Vagina (tissue), 2 donors: ENCODE measurements at regions not wholly inside any gene's neighbourhood (a gene's known extent, or its start where the extent isn't known, plus 50 kb on each side); places are given as distances from the start of the nearest gene placed in this dataset.

Experiments
- DNase-seq, 2 donors: peaks; one replicate each; pipeline ENCODE4 v3.0.0-alpha.2; 2017; ENCODE audit errors: extremely low spot score in 2 of 2
- H3K27ac ChIP-seq: fragments of 200-600 bp; sonication (generic); one replicate; pipeline ENCODE4 v1.5.1; 2019
- H3K27me3 ChIP-seq: fragments of 200-600 bp; sonication (generic); one replicate; pipeline ENCODE4 v1.5.1; 2019
- H3K36me3 ChIP-seq, 2 donors: fragments of 200-600 bp; sonication (generic); one replicate each; pipeline ENCODE4 v1.5.1; 2017 to 2019
- H3K4me1 ChIP-seq: fragments of 200-600 bp; sonication (generic); one replicate; pipeline ENCODE4 v1.5.1; 2019
- H3K4me3 ChIP-seq, 2 donors: fragments of 200-600 bp; sonication (generic); 1 replicate in 1 of 2; 2 replicates in 1 of 2; pipeline ENCODE4 v1.5.1; 2016 to 2019
- H3K9me3 ChIP-seq: fragments of 200-600 bp; sonication (generic); one replicate; pipeline ENCODE4 v1.5.1; 2019
- POLR2A ChIP-seq, 2 donors: fragments of 450-650 bp; IDR thresholded peaks; one replicate each; pipeline ENCODE4 v1.6.1; 2017; ENCODE audit warnings: antibody characterized with exemption in 2 of 2, mild to moderate bottlenecking in 2 of 2, moderate library complexity in 2 of 2
- POLR2AphosphoS5 ChIP-seq, 2 donors: sonication (generic); formaldehyde crosslinking; IDR thresholded peaks; one replicate each; pipeline ENCODE4 v1.9.0; 2017; ENCODE audit warnings: antibody characterized with exemption in 2 of 2, mild to moderate bottlenecking in 2 of 2, low read depth in 1 of 2; ENCODE audit not compliant: insufficient read depth in 1 of 2
- intact Hi-C: fragments of 100-400 bp; cut with DNase I; formaldehyde crosslinking; loops from one replicate; pipeline ENCODE4 v1.15.1; 2023
- TF ChIP-seq, protein P1 (sequence below), 3 experiments: fragments of 450-650 bp in 2 of 3; fragments of 200-600 bp in 1 of 3; sonication (generic) in 1 of 3; IDR thresholded peaks; one replicate each; pipeline ENCODE4 v1.5.1; 2017 to 2019; ENCODE audit warnings: antibody characterized with exemption in 3 of 3, mild to moderate bottlenecking in 2 of 3, moderate library complexity in 2 of 3

DNA sequence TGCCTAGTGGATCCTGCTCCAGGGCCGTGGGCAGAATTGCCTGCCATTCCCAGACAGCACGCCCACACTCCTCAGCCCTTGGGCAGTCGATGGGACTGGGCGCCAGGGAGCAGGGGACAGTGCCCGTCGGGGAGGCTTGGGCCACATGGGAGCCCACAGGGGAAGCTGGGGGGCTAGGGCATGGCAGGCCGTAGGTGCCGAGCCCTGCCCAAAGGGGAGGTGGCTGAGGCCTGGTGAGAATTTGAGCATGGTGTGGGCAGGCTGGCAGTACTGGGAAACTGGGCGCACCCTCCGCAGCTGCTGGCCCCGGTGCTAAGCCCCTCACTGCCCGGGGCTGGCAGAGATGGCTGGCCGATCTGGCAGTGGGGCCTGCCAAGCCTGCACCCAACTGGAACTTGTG is 1225.9 kb upstream of the EPHA6 start:
- no peak for DNase-seq
- Histone ChIP-seq H3K9me3 (no peaks in the 10 kb centered on the region), H3K4me3 (no peak overlapping the region), H3K27ac (no peak overlapping the region), H3K36me3 (no peaks in the 10 kb centered on the region), H3K4me1 (no peaks in the 10 kb centered on the region), H3K27me3 (no peaks in the 10 kb centered on the region)
- intact Hi-C loops = no loop called here
- TF ChIP-seq, protein P1, sequence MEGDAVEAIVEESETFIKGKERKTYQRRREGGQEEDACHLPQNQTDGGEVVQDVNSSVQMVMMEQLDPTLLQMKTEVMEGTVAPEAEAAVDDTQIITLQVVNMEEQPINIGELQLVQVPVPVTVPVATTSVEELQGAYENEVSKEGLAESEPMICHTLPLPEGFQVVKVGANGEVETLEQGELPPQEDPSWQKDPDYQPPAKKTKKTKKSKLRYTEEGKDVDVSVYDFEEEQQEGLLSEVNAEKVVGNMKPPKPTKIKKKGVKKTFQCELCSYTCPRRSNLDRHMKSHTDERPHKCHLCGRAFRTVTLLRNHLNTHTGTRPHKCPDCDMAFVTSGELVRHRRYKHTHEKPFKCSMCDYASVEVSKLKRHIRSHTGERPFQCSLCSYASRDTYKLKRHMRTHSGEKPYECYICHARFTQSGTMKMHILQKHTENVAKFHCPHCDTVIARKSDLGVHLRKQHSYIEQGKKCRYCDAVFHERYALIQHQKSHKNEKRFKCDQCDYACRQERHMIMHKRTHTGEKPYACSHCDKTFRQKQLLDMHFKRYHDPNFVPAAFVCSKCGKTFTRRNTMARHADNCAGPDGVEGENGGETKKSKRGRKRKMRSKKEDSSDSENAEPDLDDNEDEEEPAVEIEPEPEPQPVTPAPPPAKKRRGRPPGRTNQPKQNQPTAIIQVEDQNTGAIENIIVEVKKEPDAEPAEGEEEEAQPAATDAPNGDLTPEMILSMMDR (IDR thresholded peaks at IDR 0.05) = no peak
- TF ChIP-seq POLR2A (IDR thresholded peaks at IDR 0.05) (no peak), POLR2AphosphoS5 (IDR thresholded peaks at IDR 0.05; ENCODE audit: insufficient read depth in 1 of 2, low read depth in 1 of 2) (no peak)

DNA sequence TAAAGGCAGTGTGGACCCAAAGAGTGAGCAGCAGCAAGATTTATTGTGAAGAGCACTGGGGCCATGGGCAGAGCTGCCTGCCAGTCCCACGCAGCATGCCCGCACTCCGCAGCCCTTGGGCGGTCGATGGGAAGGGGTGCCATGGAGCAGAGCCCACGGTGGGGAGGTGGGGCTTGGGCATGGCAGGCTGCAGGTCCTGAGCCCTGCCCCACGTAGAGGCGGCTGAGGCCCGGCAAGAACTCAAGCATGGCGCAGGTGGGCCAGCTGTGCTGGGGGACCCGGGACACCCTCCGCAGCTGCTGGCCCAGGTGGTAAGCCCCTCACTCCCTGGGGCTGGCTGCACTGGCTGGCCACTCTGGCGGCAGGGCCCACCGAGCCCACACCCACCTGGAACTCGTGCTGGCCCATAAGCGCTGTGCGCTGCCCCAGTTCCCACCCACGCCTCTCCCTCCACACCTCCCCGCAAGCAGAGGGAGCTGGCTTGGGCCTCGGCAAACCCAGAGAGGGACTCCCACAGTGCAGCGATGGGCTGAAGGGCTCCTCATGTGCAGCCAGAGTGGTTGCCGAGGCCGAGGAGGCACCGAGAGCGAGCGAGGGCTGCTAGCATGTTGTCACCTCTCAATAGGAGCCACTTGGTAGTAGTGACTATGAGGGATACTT is 1218.8 kb upstream of the EPHA6 start:
- Histone ChIP-seq H3K4me3 (no peak overlapping the region), H3K36me3 (no peaks in the 10 kb centered on the region), H3K27me3 (no peaks in the 10 kb centered on the region), H3K9me3 (no peaks in the 10 kb centered on the region), H3K4me1 (no peaks in the 10 kb centered on the region), H3K27ac (no peak overlapping the region)
- no peak for TF ChIP-seq POLR2AphosphoS5 (IDR thresholded peaks at IDR 0.05; ENCODE audit: insufficient read depth in 1 of 2, low read depth in 1 of 2)
- TF ChIP-seq, protein P1 (IDR thresholded peaks at IDR 0.05) = no peak
- no peak for TF ChIP-seq POLR2A (IDR thresholded peaks at IDR 0.05)
- no peak for DNase-seq
- intact Hi-C loops = no loop called here

DNA sequence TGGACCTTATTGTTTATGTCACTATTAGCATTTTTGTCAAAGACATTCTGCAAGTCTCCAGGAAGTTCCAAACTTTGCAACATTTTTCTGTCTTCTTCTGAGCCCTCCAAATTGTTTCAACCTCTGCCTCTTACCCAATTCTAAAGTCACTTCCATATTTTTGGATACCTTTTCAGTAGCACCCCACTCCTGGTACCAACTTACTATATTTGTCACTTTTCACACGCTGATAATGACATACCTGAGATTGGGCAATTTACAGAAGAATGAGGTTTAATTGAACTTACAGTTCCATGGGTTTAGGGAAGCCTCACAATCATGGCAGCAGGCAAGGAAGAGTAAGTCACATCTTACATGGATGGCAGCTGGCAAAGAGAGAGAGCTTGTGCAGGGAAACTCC is 1206.5 kb upstream of the EPHA6 start:
- no peak for DNase-seq
- intact Hi-C loops = no loop called here
- TF ChIP-seq, protein P1 (IDR thresholded peaks at IDR 0.05) = no peak
- TF ChIP-seq POLR2AphosphoS5 (IDR thresholded peaks at IDR 0.05; ENCODE audit: insufficient read depth in 1 of 2, low read depth in 1 of 2) = no peak
- no peak for TF ChIP-seq POLR2A (IDR thresholded peaks at IDR 0.05)
- H3K9me3 ChIP-seq = no peaks in the 10 kb centered on the region
- no peak overlapping the region for H3K27ac ChIP-seq
- no peak overlapping the region for H3K4me3 ChIP-seq
- H3K4me1 ChIP-seq = no peaks in the 10 kb centered on the region
- H3K36me3 ChIP-seq = no peaks in the 10 kb centered on the region
- H3K27me3 ChIP-seq = no peaks in the 10 kb centered on the region

DNA sequence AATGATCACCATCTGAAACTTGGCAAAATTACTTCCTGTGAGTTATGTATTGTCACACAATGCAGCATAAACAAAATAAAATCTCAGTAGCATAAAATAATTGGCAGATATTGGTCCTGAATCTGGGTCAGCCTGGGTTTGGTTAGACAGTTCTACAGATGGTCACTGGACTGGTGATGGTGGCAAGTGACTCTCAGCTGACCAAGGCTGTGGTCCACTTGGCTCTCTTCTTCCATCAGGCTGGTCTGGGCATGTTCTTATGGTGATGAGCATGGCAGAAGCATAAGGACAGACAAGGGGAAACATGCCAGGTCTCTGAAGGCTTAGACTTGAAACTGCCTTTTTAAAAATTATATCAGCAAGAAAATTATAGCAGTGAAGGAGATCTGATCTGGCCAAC is 1205.0 kb upstream of the EPHA6 start:
- Histone ChIP-seq H3K9me3 (no peaks in the 10 kb centered on the region), H3K27me3 (no peaks in the 10 kb centered on the region), H3K4me1 (no peaks in the 10 kb centered on the region), H3K4me3 (no peak overlapping the region), H3K36me3 (no peaks in the 10 kb centered on the region), H3K27ac (no peak overlapping the region)
- intact Hi-C loops = no loop called here
- TF ChIP-seq, protein P1 (IDR thresholded peaks at IDR 0.05) = no peak
- TF ChIP-seq POLR2AphosphoS5 (IDR thresholded peaks at IDR 0.05; ENCODE audit: insufficient read depth in 1 of 2, low read depth in 1 of 2) = no peak
- no peak for TF ChIP-seq POLR2A (IDR thresholded peaks at IDR 0.05)
- DNase-seq = no peak

DNA sequence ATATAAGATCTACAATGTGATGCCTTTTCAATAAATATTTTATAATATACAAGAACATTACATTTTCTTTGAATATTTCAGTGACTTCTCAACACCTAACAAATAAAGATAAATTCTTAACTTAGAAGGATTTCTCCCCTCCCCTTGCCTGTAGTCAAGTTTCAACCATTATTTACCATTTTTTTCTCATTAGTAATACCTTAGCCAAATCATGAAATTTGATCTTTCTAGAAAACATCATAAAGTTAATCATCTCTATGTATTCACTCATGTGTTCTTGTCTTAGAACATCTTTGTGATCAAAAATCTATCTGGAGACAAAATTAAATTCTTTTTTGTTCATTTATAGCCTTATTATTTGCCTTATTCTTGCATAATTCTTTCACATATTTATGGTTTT is 1201.8 kb upstream of the EPHA6 start:
- Histone ChIP-seq H3K9me3 (no peaks in the 10 kb centered on the region), H3K36me3 (no peaks in the 10 kb centered on the region), H3K27me3 (no peaks in the 10 kb centered on the region), H3K4me1 (no peaks in the 10 kb centered on the region), H3K27ac (no peak overlapping the region), H3K4me3 (no peak overlapping the region)
- no peak for TF ChIP-seq POLR2A (IDR thresholded peaks at IDR 0.05)
- TF ChIP-seq, protein P1 (IDR thresholded peaks at IDR 0.05) = no peak
- no peak for TF ChIP-seq POLR2AphosphoS5 (IDR thresholded peaks at IDR 0.05; ENCODE audit: insufficient read depth in 1 of 2, low read depth in 1 of 2)
- intact Hi-C loops = no loop called here
- DNase-seq = no peak
